ENCODE measurements at regions not wholly inside any gene's neighbourhood (a gene's known extent, or its start where the extent isn't known, plus 50 kb on each side); places are given as distances from the start of the nearest gene placed in this dataset.

DNA sequence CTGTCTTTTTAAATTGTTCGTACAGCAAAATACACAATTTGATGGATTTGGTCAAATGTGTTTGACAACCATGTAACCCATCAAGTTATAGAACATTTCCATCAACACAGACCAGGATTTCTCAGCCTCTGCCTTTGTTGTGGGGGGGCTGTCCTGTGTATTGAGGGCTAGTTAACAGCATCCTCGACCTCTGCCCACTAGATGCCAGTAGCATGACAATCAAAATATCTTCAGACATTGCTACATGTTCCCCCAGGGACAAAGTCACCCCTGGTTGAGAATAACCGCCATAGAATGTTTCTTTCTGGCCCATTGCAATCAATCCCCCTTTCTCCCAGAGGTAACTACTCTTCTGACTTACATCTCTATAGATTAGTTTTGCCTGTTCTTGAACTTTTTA lies 310.1 kb upstream of the RGMA start:
- WGBS, result 7% methylated on average over 1 of the region's 3 CpGs
- H3K14ac ChIP-seq (ENCODE audit: low read length in 2 of 2), result no peak overlapping the region

DNA sequence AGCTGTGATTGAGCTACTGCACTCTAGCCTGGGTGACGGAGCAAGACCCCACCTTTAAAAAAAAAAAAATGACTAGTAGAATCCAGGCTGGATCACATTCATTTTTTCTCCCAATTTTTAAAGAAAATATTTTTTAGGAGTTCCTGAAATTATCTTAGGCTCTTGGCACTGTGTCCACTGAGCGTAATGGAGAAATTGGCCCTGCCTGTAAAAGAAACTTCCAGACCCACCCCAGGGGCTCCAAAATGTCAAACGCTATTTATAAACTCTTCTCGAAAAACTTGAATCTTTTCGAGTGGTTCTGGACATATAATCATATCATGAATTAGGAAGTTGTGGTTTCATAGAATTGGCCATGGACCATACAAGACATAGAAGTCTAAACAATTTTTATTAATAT lies 300.2 kb upstream of the RGMA start:
- Histone ChIP-seq H3K9me3 (ENCODE audit: control insufficient read depth, low read length) (no peaks in the 10 kb centered on the region), H2BK15ac (ENCODE audit: low read depth, poor library complexity, severe bottlenecking) (no peak overlapping the region), H3K27ac (ENCODE audit: low read length, poor library complexity, severe bottlenecking) (no peak overlapping the region), H3K14ac (ENCODE audit: low read length in 2 of 2) (no peak overlapping the region), H2BK5ac (ENCODE audit: low read depth, low read length, poor library complexity, severe bottlenecking) (no peak overlapping the region), H3K4ac (ENCODE audit: low read depth in 1 of 2, low read length in 2 of 2) (no peak overlapping the region), H2BK120ac (ENCODE audit: low read depth, low read length) (no peak overlapping the region), H3K23ac (ENCODE audit: low read length in 2 of 2) (no peak overlapping the region), H3K4me1 (ENCODE audit: control insufficient read depth, insufficient read depth, low read depth, low read length) (no peaks in the 10 kb centered on the region), H4K91ac (ENCODE audit: low read length) (no peak overlapping the region), H2AK5ac (ENCODE audit: low read length, severe bottlenecking) (no peak overlapping the region), H3K4me3 (ENCODE audit: insufficient read depth in 1 of 2, low read depth in 1 of 2, low read length in 2 of 2) (no peak overlapping the region), H4K8ac (ENCODE audit: low read length) (no peak overlapping the region), H3K79me1 (replicated peaks; ENCODE audit: low read length, poor library complexity, severe bottlenecking) (no peaks in the 10 kb centered on the region), H3K27me3 (ENCODE audit: control insufficient read depth in 1 of 2, insufficient read depth in 1 of 2, low read length in 2 of 2) (no peaks in the 10 kb centered on the region), H3K4me2 (ENCODE audit: low read length, poor library complexity, severe bottlenecking) (no peak overlapping the region), H3K9ac (ENCODE audit: low read length) (no peak overlapping the region), H3K36me3 (ENCODE audit: control insufficient read depth in 1 of 2, insufficient read depth in 2 of 2, low read depth in 1 of 2, low read length in 2 of 2) (no peaks in the 10 kb centered on the region), H2AFZ (ENCODE audit: low read depth, low read length) (no peak overlapping the region), H3K18ac (ENCODE audit: low read depth in 1 of 2, low read length in 2 of 2) (no peak overlapping the region), H2BK12ac (ENCODE audit: low read length in 2 of 2) (no peak overlapping the region)
- WGBS, result 80% methylated on average over 1 of the region's 5 CpGs
- no peak for DNase-seq

More for the DNA sequence above, 310.1 kb upstream of the RGMA start:
- Histone ChIP-seq H3K4ac (ENCODE audit: low read depth in 1 of 2, low read length in 2 of 2) (no peak overlapping the region), H3K18ac (ENCODE audit: low read depth in 1 of 2, low read length in 2 of 2) (no peak overlapping the region), H3K79me1 (replicated peaks; ENCODE audit: low read length, poor library complexity, severe bottlenecking) (no peaks in the 10 kb centered on the region), H3K27ac (ENCODE audit: low read length, poor library complexity, severe bottlenecking) (no peak overlapping the region), H2BK5ac (ENCODE audit: low read depth, low read length, poor library complexity, severe bottlenecking) (no peak overlapping the region), H4K91ac (ENCODE audit: low read length) (no peak overlapping the region), H3K4me2 (ENCODE audit: low read length, poor library complexity, severe bottlenecking) (no peak overlapping the region), H3K4me1 (ENCODE audit: control insufficient read depth, insufficient read depth, low read depth, low read length) (no peaks in the 10 kb centered on the region), H2BK120ac (ENCODE audit: low read depth, low read length) (no peak overlapping the region), H3K23ac (ENCODE audit: low read length in 2 of 2) (no peak overlapping the region), H3K4me3 (ENCODE audit: insufficient read depth in 1 of 2, low read depth in 1 of 2, low read length in 2 of 2) (no peak overlapping the region), H4K8ac (ENCODE audit: low read length) (no peak overlapping the region), H2AFZ (ENCODE audit: low read depth, low read length) (no peak overlapping the region), H2BK12ac (ENCODE audit: low read length in 2 of 2) (no peak overlapping the region), H2BK15ac (ENCODE audit: low read depth, poor library complexity, severe bottlenecking) (no peak overlapping the region), H3K9me3 (ENCODE audit: control insufficient read depth, low read length) (no peaks in the 10 kb centered on the region), H3K9ac (ENCODE audit: low read length) (no peak overlapping the region), H3K36me3 (ENCODE audit: control insufficient read depth in 1 of 2, insufficient read depth in 2 of 2, low read depth in 1 of 2, low read length in 2 of 2) (no peaks in the 10 kb centered on the region), H2AK5ac (ENCODE audit: low read length, severe bottlenecking) (no peak overlapping the region), H3K27me3 (ENCODE audit: control insufficient read depth in 1 of 2, insufficient read depth in 1 of 2, low read length in 2 of 2) (no peaks in the 10 kb centered on the region)
- no peak for DNase-seq

DNA sequence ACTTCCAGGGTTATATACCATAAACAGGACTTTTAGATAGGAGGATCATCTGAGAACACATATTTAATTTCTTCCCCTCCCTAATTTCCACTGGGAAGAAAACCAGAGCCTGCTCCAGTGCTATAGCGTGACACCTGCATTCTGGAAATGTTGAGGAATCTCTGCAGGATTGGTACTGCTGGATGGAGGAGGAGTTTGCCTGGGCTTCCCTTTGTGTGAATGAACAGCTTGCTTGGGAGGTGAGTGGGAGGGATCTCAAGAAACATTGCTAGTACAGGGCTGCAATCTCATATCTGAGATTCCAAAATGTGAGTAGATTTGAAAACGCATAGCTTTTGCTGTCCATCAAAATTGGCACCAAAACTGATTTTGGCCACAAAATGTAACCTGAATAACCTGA lies 295.9 kb upstream of the RGMA start:
- H3K9me3 ChIP-seq (ENCODE audit: control insufficient read depth, low read length), result no peaks in the 10 kb centered on the region
- H2AK5ac ChIP-seq (ENCODE audit: low read length, severe bottlenecking), result no peak overlapping the region
- DNase-seq, result no peak
- H4K8ac ChIP-seq (ENCODE audit: low read length), result no peak overlapping the region
- no peak overlapping the region for H3K4me3 ChIP-seq (ENCODE audit: insufficient read depth in 1 of 2, low read depth in 1 of 2, low read length in 2 of 2)
- H2BK12ac ChIP-seq (ENCODE audit: low read length in 2 of 2), result no peak overlapping the region
- H2BK120ac ChIP-seq (ENCODE audit: low read depth, low read length), result no peak overlapping the region
- H3K27ac ChIP-seq (ENCODE audit: low read length, poor library complexity, severe bottlenecking), result no peak overlapping the region
- 81% methylated on average over 2 of the region's 2 CpGs for WGBS
- no peak overlapping the region for H3K23ac ChIP-seq (ENCODE audit: low read length in 2 of 2)
- no peak overlapping the region for H3K4ac ChIP-seq (ENCODE audit: low read depth in 1 of 2, low read length in 2 of 2)
- no peaks in the 10 kb centered on the region for H3K36me3 ChIP-seq (ENCODE audit: control insufficient read depth in 1 of 2, insufficient read depth in 2 of 2, low read depth in 1 of 2, low read length in 2 of 2)
- no peak overlapping the region for H2AFZ ChIP-seq (ENCODE audit: low read depth, low read length)
- H4K91ac ChIP-seq (ENCODE audit: low read length), result no peak overlapping the region
- H3K9ac ChIP-seq (ENCODE audit: low read length), result no peak overlapping the region
- H3K27me3 ChIP-seq (ENCODE audit: control insufficient read depth in 1 of 2, insufficient read depth in 1 of 2, low read length in 2 of 2), result no peaks in the 10 kb centered on the region
- H3K14ac ChIP-seq (ENCODE audit: low read length in 2 of 2), result no peak overlapping the region
- no peak overlapping the region for H3K4me2 ChIP-seq (ENCODE audit: low read length, poor library complexity, severe bottlenecking)
- no peak overlapping the region for H3K18ac ChIP-seq (ENCODE audit: low read depth in 1 of 2, low read length in 2 of 2)
- no peaks in the 10 kb centered on the region for H3K79me1 ChIP-seq (replicated peaks; ENCODE audit: low read length, poor library complexity, severe bottlenecking)
- no peaks in the 10 kb centered on the region for H3K4me1 ChIP-seq (ENCODE audit: control insufficient read depth, insufficient read depth, low read depth, low read length)
- H2BK5ac ChIP-seq (ENCODE audit: low read depth, low read length, poor library complexity, severe bottlenecking), result no peak overlapping the region
- no peak overlapping the region for H2BK15ac ChIP-seq (ENCODE audit: low read depth, poor library complexity, severe bottlenecking)

- H4K91ac ChIP-seq (ENCODE audit: low read length), result no peak overlapping the region
- H2BK12ac ChIP-seq (ENCODE audit: low read length in 2 of 2), result no peak overlapping the region
- H3K27ac ChIP-seq (ENCODE audit: low read length, poor library complexity, severe bottlenecking), result no peak overlapping the region
- no peak overlapping the region for H2BK120ac ChIP-seq (ENCODE audit: low read depth, low read length)
- H3K23ac ChIP-seq (ENCODE audit: low read length in 2 of 2), result no peak overlapping the region
- no peak for DNase-seq
- H3K9ac ChIP-seq (ENCODE audit: low read length), result no peak overlapping the region
- no peaks in the 10 kb centered on the region for H3K9me3 ChIP-seq (ENCODE audit: control insufficient read depth, low read length)
- no peak overlapping the region for H3K4ac ChIP-seq (ENCODE audit: low read depth in 1 of 2, low read length in 2 of 2)
- no peak overlapping the region for H2BK15ac ChIP-seq (ENCODE audit: low read depth, poor library complexity, severe bottlenecking)
- H3K36me3 ChIP-seq (ENCODE audit: control insufficient read depth in 1 of 2, insufficient read depth in 2 of 2, low read depth in 1 of 2, low read length in 2 of 2), result no peaks in the 10 kb centered on the region
- H3K4me2 ChIP-seq (ENCODE audit: low read length, poor library complexity, severe bottlenecking), result no peak overlapping the region
- H3K79me1 ChIP-seq (replicated peaks; ENCODE audit: low read length, poor library complexity, severe bottlenecking), result no peaks in the 10 kb centered on the region
- no peak overlapping the region for H3K4me3 ChIP-seq (ENCODE audit: insufficient read depth in 1 of 2, low read depth in 1 of 2, low read length in 2 of 2)
- H4K8ac ChIP-seq (ENCODE audit: low read length), result no peak overlapping the region
- H3K18ac ChIP-seq (ENCODE audit: low read depth in 1 of 2, low read length in 2 of 2), result no peak overlapping the region
- no peak overlapping the region for H2AFZ ChIP-seq (ENCODE audit: low read depth, low read length)
- 50% methylated on average over 9 of the region's 9 CpGs for WGBS
- H3K4me1 ChIP-seq (ENCODE audit: control insufficient read depth, insufficient read depth, low read depth, low read length), result no peaks in the 10 kb centered on the region
- no peaks in the 10 kb centered on the region for H3K27me3 ChIP-seq (ENCODE audit: control insufficient read depth in 1 of 2, insufficient read depth in 1 of 2, low read length in 2 of 2)
- H2BK5ac ChIP-seq (ENCODE audit: low read depth, low read length, poor library complexity, severe bottlenecking), result no peak overlapping the region
- H3K14ac ChIP-seq (ENCODE audit: low read length in 2 of 2), result no peak overlapping the region
- H2AK5ac ChIP-seq (ENCODE audit: low read length, severe bottlenecking), result no peak overlapping the region
Observed at GRCh38 chr15:93382200-93382820, 293.3 kb upstream of the RGMA start.
